Fibroblast of lung (primary cell): ENCODE measurements at regions not wholly inside any gene's neighbourhood (a gene's known extent, or its start where the extent isn't known, plus 50 kb on each side); places are given as distances from the start of the nearest gene placed in this dataset.

Source experiments
- EZH2 ChIP-seq: IDR thresholded peaks from 2 replicates; pipeline ENCODE4 v1.5.1; 2012; ENCODE audit warnings: low read length, control low read depth, mild to moderate bottlenecking; ENCODE audit errors: missing control alignments
- TF ChIP-seq, protein P1 (sequence below), 2 donors: IDR thresholded peaks in 1 of 2; conservative IDR thresholded peaks in 1 of 2; 1 replicate in 1 of 2; 2 replicates in 1 of 2; pipeline ENCODE4 v1.5.1; 2011 to 2012; ENCODE audit warnings: low read length in 2 of 2, control low read depth in 1 of 2, inconsistent platforms in 1 of 2, low read depth in 1 of 2, mild to moderate bottlenecking in 1 of 2

DNA sequence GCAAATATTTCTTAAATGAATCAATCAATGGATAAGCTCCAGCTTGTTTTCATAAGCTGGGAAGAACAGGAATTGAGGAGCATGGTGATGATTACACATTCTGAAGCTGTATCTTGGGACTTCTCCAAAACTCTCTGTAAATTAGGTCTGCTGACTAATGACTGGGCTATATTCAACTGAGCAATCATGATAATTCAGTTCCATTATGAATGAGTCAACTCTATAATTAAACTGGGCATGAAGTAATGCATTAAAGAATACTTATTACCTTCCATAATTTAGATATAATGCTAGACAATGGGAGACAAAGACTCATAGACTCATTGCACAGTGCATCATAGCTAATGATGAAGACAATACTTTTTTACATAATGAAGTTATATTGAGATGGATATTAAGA, 207.4 kb downstream of the CBLN2 start:
- TF ChIP-seq, protein P1, sequence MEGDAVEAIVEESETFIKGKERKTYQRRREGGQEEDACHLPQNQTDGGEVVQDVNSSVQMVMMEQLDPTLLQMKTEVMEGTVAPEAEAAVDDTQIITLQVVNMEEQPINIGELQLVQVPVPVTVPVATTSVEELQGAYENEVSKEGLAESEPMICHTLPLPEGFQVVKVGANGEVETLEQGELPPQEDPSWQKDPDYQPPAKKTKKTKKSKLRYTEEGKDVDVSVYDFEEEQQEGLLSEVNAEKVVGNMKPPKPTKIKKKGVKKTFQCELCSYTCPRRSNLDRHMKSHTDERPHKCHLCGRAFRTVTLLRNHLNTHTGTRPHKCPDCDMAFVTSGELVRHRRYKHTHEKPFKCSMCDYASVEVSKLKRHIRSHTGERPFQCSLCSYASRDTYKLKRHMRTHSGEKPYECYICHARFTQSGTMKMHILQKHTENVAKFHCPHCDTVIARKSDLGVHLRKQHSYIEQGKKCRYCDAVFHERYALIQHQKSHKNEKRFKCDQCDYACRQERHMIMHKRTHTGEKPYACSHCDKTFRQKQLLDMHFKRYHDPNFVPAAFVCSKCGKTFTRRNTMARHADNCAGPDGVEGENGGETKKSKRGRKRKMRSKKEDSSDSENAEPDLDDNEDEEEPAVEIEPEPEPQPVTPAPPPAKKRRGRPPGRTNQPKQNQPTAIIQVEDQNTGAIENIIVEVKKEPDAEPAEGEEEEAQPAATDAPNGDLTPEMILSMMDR (conservative IDR thresholded peaks at IDR 0.05 in 1 of 2, IDR thresholded peaks at IDR 0.05 in 1 of 2; ENCODE audit: low read depth in 1 of 2, low read length in 2 of 2), result no peak
- TF ChIP-seq EZH2, result no peak
